ENCODE measurements at regions not wholly inside any gene's neighbourhood (a gene's known extent, or its start where the extent isn't known, plus 50 kb on each side); places are given as distances from the start of the nearest gene placed in this dataset.

DNA sequence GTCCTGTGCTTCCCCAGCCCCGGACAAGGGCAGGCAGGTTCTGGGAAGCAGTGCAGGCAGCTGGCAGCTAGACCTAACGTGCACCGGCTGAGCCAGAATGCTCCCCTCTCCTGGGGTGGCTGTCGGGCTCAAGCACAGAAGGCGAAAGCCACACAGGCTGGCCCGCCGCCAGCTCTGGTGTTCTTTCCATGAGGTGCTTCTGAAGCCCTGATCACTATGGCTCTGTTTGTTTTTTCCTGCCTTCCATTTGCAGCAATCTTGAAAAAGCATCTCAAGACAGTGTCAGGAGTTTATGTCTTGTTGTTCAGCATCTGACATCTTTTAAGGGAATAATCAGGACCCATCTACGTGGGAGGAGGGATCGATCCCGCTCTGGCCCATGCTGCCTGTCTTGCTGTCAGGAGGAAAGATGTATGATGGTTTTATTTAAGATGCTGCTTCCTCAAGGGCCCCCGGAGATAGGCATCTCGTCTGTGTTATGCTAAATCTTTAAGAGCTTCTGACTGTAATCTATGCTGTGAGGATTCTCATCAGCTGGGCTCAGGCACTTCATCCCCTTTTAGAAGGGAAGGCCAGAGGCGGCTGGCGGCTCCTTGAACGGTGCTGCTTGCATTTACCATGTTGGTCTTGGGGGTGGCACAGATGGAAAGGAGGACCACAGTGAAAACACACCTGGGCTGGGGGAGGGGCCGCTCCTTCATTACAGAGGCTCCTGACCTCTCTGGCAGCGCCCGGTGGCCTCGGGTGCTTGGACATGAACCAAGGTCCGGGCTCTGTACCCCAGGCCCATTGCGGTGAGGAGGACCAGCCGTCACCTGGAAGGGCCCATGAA lies 118.5 kb upstream of the HDAC4 start:
- Mint-ChIP-seq H3K36me3 (ENCODE audit: low read depth) (no peaks in the 10 kb centered on the region), H3K4me1 (ENCODE audit: low read depth) (peaks cover 6% of the 10 kb centered on the region), H3K27me3 (no peaks in the 10 kb centered on the region), H3K4me3 (no peak overlapping the region), H3K9me3 (no peaks in the 10 kb centered on the region), H3K27ac (no peak overlapping the region)
- no peak overlapping the region for H3K27ac ChIP-seq (ENCODE audit: low read depth in 1 of 2, low read length in 2 of 2)
- POLR2A ChIA-PET: no interaction called here
- no peaks in the 10 kb centered on the region for H3K36me3 ChIP-seq (ENCODE audit: insufficient read depth, low read length)
- H3K4me3 ChIP-seq (ENCODE audit: low read length): no peak overlapping the region
- ATAC-seq (ENCODE audit: poor library complexity): no peak
- H3K27me3 ChIP-seq (ENCODE audit: control insufficient read depth in 1 of 2, insufficient read depth in 2 of 2, low read length in 2 of 2): peaks cover 0 to 2% of the 10 kb centered on the region in 2 experiments
- DNase-seq: no peak
- no peaks in the 10 kb centered on the region for H3K9me3 ChIP-seq (ENCODE audit: control insufficient read depth in 1 of 2, insufficient read depth in 1 of 2, low read length in 2 of 2)
- CTCF ChIA-PET: no interaction called here
- TF ChIP-seq, protein P1, sequence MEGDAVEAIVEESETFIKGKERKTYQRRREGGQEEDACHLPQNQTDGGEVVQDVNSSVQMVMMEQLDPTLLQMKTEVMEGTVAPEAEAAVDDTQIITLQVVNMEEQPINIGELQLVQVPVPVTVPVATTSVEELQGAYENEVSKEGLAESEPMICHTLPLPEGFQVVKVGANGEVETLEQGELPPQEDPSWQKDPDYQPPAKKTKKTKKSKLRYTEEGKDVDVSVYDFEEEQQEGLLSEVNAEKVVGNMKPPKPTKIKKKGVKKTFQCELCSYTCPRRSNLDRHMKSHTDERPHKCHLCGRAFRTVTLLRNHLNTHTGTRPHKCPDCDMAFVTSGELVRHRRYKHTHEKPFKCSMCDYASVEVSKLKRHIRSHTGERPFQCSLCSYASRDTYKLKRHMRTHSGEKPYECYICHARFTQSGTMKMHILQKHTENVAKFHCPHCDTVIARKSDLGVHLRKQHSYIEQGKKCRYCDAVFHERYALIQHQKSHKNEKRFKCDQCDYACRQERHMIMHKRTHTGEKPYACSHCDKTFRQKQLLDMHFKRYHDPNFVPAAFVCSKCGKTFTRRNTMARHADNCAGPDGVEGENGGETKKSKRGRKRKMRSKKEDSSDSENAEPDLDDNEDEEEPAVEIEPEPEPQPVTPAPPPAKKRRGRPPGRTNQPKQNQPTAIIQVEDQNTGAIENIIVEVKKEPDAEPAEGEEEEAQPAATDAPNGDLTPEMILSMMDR (IDR thresholded peaks at IDR 0.05): no peak
- peaks cover 2% of the 10 kb centered on the region for H3K4me1 ChIP-seq (ENCODE audit: insufficient read depth, low read length)
- intact Hi-C loops (cut with DNase I, micrococcal nuclease): no loop called here

GRCh38 chr2:239518286-239519088 lies 117.7 kb upstream of the HDAC4 start:
- TF ChIP-seq, protein P1 (IDR thresholded peaks at IDR 0.05): no peak
- ChIA-PET CTCF (no interaction called here), POLR2A (no interaction called here)
- no peaks in the 10 kb centered on the region for H3K27me3 Mint-ChIP-seq
- no peak overlapping the region for H3K4me3 Mint-ChIP-seq
- no peak for ATAC-seq (ENCODE audit: poor library complexity)
- no peak overlapping the region for H3K4me3 ChIP-seq (ENCODE audit: low read length)
- H3K9me3 ChIP-seq (ENCODE audit: control insufficient read depth in 1 of 2, insufficient read depth in 1 of 2, low read length in 2 of 2): no peaks in the 10 kb centered on the region
- peaks cover 2% of the 10 kb centered on the region for H3K4me1 ChIP-seq (ENCODE audit: insufficient read depth, low read length)
- H3K27ac ChIP-seq (ENCODE audit: low read depth in 1 of 2, low read length in 2 of 2): no peak overlapping the region
- H3K27me3 ChIP-seq (ENCODE audit: control insufficient read depth in 1 of 2, insufficient read depth in 2 of 2, low read length in 2 of 2): peaks cover 0 to 2% of the 10 kb centered on the region in 2 experiments
- no peak overlapping the region for H3K27ac Mint-ChIP-seq
- no peaks in the 10 kb centered on the region for H3K36me3 ChIP-seq (ENCODE audit: insufficient read depth, low read length)
- intact Hi-C loops (cut with DNase I, micrococcal nuclease): no loop called here
- no peak for DNase-seq
- no peaks in the 10 kb centered on the region for H3K9me3 Mint-ChIP-seq
- peaks cover 6% of the 10 kb centered on the region for H3K4me1 Mint-ChIP-seq (ENCODE audit: low read depth)
- no peaks in the 10 kb centered on the region for H3K36me3 Mint-ChIP-seq (ENCODE audit: low read depth)

DNA sequence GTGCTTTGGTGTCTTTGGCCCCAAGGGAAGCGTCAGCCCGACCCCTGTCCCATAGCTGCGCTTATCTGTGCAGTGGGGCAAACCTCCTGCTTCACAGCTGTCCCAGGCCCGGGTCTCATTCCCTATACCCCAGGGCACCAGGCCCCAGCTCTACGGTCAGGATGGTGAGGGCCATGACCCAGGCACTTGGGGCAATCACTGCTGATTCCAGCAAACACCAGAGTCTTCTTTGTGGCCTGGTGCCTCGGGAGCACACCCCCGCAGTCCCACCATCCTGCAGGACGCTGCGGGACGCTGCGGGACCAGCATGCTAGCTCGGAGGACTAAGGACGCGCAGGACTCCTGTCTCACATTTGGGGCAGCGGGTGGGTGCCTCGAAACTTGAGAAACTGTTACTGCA lies 116.9 kb upstream of the HDAC4 start:
- ChIA-PET CTCF (no interaction called here), POLR2A (no interaction called here)
- Histone ChIP-seq H3K4me1 (ENCODE audit: insufficient read depth, low read length) (peaks cover 2% of the 10 kb centered on the region), H3K9me3 (ENCODE audit: control insufficient read depth in 1 of 2, insufficient read depth in 1 of 2, low read length in 2 of 2) (no peaks in the 10 kb centered on the region), H3K4me3 (ENCODE audit: low read length) (no peak overlapping the region), H3K27ac (ENCODE audit: low read depth in 1 of 2, low read length in 2 of 2) (no peak overlapping the region), H3K36me3 (ENCODE audit: insufficient read depth, low read length) (no peaks in the 10 kb centered on the region), H3K27me3 (ENCODE audit: control insufficient read depth in 1 of 2, insufficient read depth in 2 of 2, low read length in 2 of 2) (peaks cover 0 to 2% of the 10 kb centered on the region in 2 experiments)
- no peaks in the 10 kb centered on the region for H3K36me3 Mint-ChIP-seq (ENCODE audit: low read depth)
- H3K27ac Mint-ChIP-seq: no peak overlapping the region
- H3K9me3 Mint-ChIP-seq: no peaks in the 10 kb centered on the region
- H3K4me3 Mint-ChIP-seq: no peak overlapping the region
- DNase-seq: no peak
- intact Hi-C loops (cut with DNase I, micrococcal nuclease): no loop called here
- no peak for ATAC-seq (ENCODE audit: poor library complexity)
- peaks cover 6% of the 10 kb centered on the region for H3K4me1 Mint-ChIP-seq (ENCODE audit: low read depth)
- TF ChIP-seq, protein P1 (IDR thresholded peaks at IDR 0.05): no peak
- H3K27me3 Mint-ChIP-seq: no peaks in the 10 kb centered on the region
